HepG2 (cell line): ENCODE measurements at regions not wholly inside any gene's neighbourhood (a gene's known extent, or its start where the extent isn't known, plus 50 kb on each side); places are given as distances from the start of the nearest gene placed in this dataset.

Experiments
- ATAC-seq: fragments of 200-7000 bp; cut with Tn5 transposase; 3 replicates; pipeline ENCODE4 v1.9.1; 2020; ENCODE audit warnings: mild to moderate bottlenecking, moderate library complexity
- BruUV-seq: library from RNA; stranded (reverse); fragments of 400-500 nt; replicated peaks from 2 replicates; lab custom pipeline; 2021; lab: Mats Ljungman, UMichigan
- CTCF ChIA-PET: fragments of 300-600 bp; formaldehyde crosslinking; extraction: SDS; loops from one replicate; lab custom pipeline; 2021; ENCODE audit warnings: low total read pairs, inconsistent platforms, low intra/inter-chr PET ratio; lab: Yijun Ruan, JAX
- POLR2A ChIA-PET: fragments of 350-600 bp; sonication (Branson Sonifier 250); formaldehyde crosslinking; loops from one replicate; lab custom pipeline; 2020; ENCODE audit warnings: antibody characterized with exemption, inconsistent platforms; lab: Yijun Ruan, JAX
- DNase-seq: peaks from one replicate; pipeline ENCODE4 v3.0.0-alpha.2; 2015; ENCODE audit warnings: low spot score
- FAIRE-seq: peaks from 3 replicates; lab custom pipeline; 2011; peaks lifted over from hg19 to GRCh38; lab: Jason Lieb, UNC
- H2AFZ ChIP-seq: one replicate; pipeline ENCODE4 v1.6.1; 2011; ENCODE audit warnings: low read length, inconsistent platforms
- H3K27ac ChIP-seq: fragments of 300-600 bp; 3 replicates; pipeline ENCODE4 v1.8.0; 2011; ENCODE audit warnings: mixed run types, mild to moderate bottlenecking, mixed read lengths, low read length, inconsistent platforms; ENCODE audit not compliant: insufficient read depth; ENCODE audit errors: extremely low read length
- H3K27me3 ChIP-seq, 2 experiments: fragments of 200-600 bp in 1 of 2; 2 replicates in 1 of 2; 3 replicates in 1 of 2; pipeline versions ENCODE4 v1.6.0 to v1.8.0; 2011; ENCODE audit warnings: low read length in 2 of 2, mild to moderate bottlenecking in 2 of 2, moderate library complexity in 2 of 2, inconsistent platforms in 1 of 2; ENCODE audit not compliant: insufficient read depth in 2 of 2, control insufficient read depth in 1 of 2
- H3K36me3 ChIP-seq, 2 experiments: fragments of 200-600 bp in 1 of 2; replicated peaks in 1 of 2; 2 replicates in 1 of 2; 3 replicates in 1 of 2; pipeline versions ENCODE4 v1.5.1 to v1.8.0; 2011; ENCODE audit warnings: low read length in 2 of 2, inconsistent platforms in 1 of 2; ENCODE audit not compliant: insufficient read depth in 2 of 2, control insufficient read depth in 1 of 2
- H3K4me1 ChIP-seq: 2 replicates; pipeline ENCODE4 v1.5.1; 2012; ENCODE audit warnings: low read length, inconsistent platforms; ENCODE audit not compliant: insufficient read depth
- H3K4me2 ChIP-seq: 2 replicates; pipeline ENCODE4 v1.6.0; 2011; ENCODE audit warnings: low read depth, low read length, inconsistent platforms
- H3K4me3 ChIP-seq, 3 experiments: fragments of 200-600 bp in 1 of 3; sonication (generic), shearing (Covaris generic) in 1 of 3; replicated peaks in 1 of 3; 2 replicates each; pipeline ENCODE4 v1.5.1; 2011 to 2016; ENCODE audit warnings: low read length in 3 of 3, inconsistent platforms in 2 of 3, low read depth in 2 of 3, mild to moderate bottlenecking in 2 of 3, control low read depth in 1 of 3, mixed read lengths in 1 of 3; ENCODE audit not compliant: insufficient read depth in 1 of 3
- H3K79me2 ChIP-seq: one replicate; pipeline ENCODE4 v1.6.1; 2011; ENCODE audit warnings: low read length, inconsistent platforms; ENCODE audit not compliant: insufficient read depth
- H3K9ac ChIP-seq: 2 replicates; pipeline ENCODE4 v1.6.0; 2011; ENCODE audit warnings: mild to moderate bottlenecking, low read depth, low read length, inconsistent platforms; ENCODE audit not compliant: insufficient read depth
- H3K9me3 ChIP-seq: 2 replicates; pipeline ENCODE4 v1.5.1; 2012; ENCODE audit warnings: mild to moderate bottlenecking, low read length
- H4K20me1 ChIP-seq: 2 replicates; pipeline ENCODE4 v1.6.0; 2011; ENCODE audit warnings: inconsistent platforms, mild to moderate bottlenecking, low read length, moderate library complexity; ENCODE audit not compliant: insufficient read depth
- ARHGAP35 ChIP-seq: sonication (generic); formaldehyde crosslinking; IDR thresholded peaks from 2 replicates; pipeline ENCODE4 v1.9.0; 2022; ENCODE audit warnings: mild to moderate bottlenecking, inconsistent platforms, moderate library complexity, missing genetic modification reagents, borderline replicate concordance
- ATF6 ChIP-seq: sonication (generic); formaldehyde crosslinking; conservative IDR thresholded peaks from 2 replicates; pipeline ENCODE4 v1.4.0; 2020; ENCODE audit warnings: missing genetic modification reagents
- NFIC ChIP-seq: IDR thresholded peaks from 2 replicates; pipeline ENCODE4 v1.6.1; 2012; ENCODE audit warnings: mild to moderate bottlenecking, low read length, inconsistent platforms
- SUZ12 ChIP-seq: fragments of 150-350 bp; IDR thresholded peaks from 2 replicates; pipeline ENCODE4 v1.6.1; 2014; ENCODE audit warnings: low read depth, low read length
- THAP8 ChIP-seq: sonication (generic); formaldehyde crosslinking; IDR thresholded peaks from 2 replicates; pipeline ENCODE4 v1.5.1; 2020; ENCODE audit warnings: missing genetic modification reagents, mild to moderate bottlenecking, borderline replicate concordance
- ZFAT ChIP-seq: sonication (generic); formaldehyde crosslinking; conservative IDR thresholded peaks from 2 replicates; pipeline ENCODE4 v1.8.1; 2023; ENCODE audit warnings: missing genetic modification reagents, inconsistent platforms
- ZFP41 ChIP-seq: sonication (generic); formaldehyde crosslinking; IDR thresholded peaks from 2 replicates; pipeline ENCODE4 v1.4.0; 2020; ENCODE audit warnings: mild to moderate bottlenecking, missing genetic modification reagents, borderline replicate concordance
- WGBS: methylation state at CpG from one replicate; pipeline ENCODE4 v1.1.6; 2017; ENCODE audit warnings: low lambda C conversion rate; 5-methylcytosine and 5-hydroxymethylcytosine counted together
- in situ Hi-C: cut with HindIII; loops from 2 replicates; pipeline ENCODE4 v1.10.0; 2017; ENCODE audit warnings: low pct_unique_long_range_greater_than_20kb; ENCODE audit not compliant: extremely low pct_ligation_motif_present
- intact Hi-C: fragments of 100-400 bp; cut with micrococcal nuclease; formaldehyde crosslinking; loops from one replicate; pipeline ENCODE4 v1.10.0; 2022; ENCODE audit not compliant: unreplicated experiment

- BruUV-seq, result no TSS peak
- Histone ChIP-seq H2AFZ (no peak overlapping the region), H3K4me2 (no peak overlapping the region), H3K36me3 (no peaks in the 10 kb centered on the region), H3K9ac (no peak overlapping the region), H3K79me2 (no peaks in the 10 kb centered on the region), H3K27ac (no peak overlapping the region), H3K4me3 (no peak overlapping the region), H3K4me1 (peaks cover 26% of the 10 kb centered on the region), H3K9me3 (no peaks in the 10 kb centered on the region), H3K27me3 (peaks cover 4 to 54% of the 10 kb centered on the region in 2 experiments; a peak in 4 of 5 replicates), H4K20me1 (no peaks in the 10 kb centered on the region)
- ChIA-PET CTCF (no interaction called here), POLR2A (no interaction called here)
- ATAC-seq, result no peak
- intact Hi-C loops (no loop called here), in situ Hi-C loops (no loop called here)
- FAIRE-seq, result no peak
- 19% methylated on average over 4 of the region's 4 CpGs for WGBS
- no peak for DNase-seq
- no peak for TF ChIP-seq ZFP41 (CRISPR knock-in tag)
- no peak for TF ChIP-seq NFIC
- no peak for TF ChIP-seq ZFAT
- TF ChIP-seq ATF6 (CRISPR knock-in tag), result no peak
- TF ChIP-seq THAP8, result no peak
- TF ChIP-seq ARHGAP35 (CRISPR knock-in tag), result no peak
- no peak for TF ChIP-seq SUZ12
Observed at GRCh38 chr2:105646774-105647076, 98.0 kb upstream of the NCK2 start.
